ENCODE measurements at regions not wholly inside any gene's neighbourhood (a gene's known extent, or its start where the extent isn't known, plus 50 kb on each side); places are given as distances from the start of the nearest gene placed in this dataset.

GRCh38 chr1:164991763-164992314 lies 364.7 kb downstream of the LMX1A start:
- TF ChIP-seq POLR2AphosphoS5 (IDR thresholded peaks at IDR 0.05; ENCODE audit: borderline replicate concordance, low read depth, low read length) (no peak), FOXP2 (optimal IDR thresholded peaks at IDR 0.05; ENCODE audit: control extremely low read depth, extremely low read length, insufficient read depth) (no peak), EZH2 (IDR thresholded peaks at IDR 0.05) (no peak)
- Histone ChIP-seq H3K4me3 (no peak overlapping the region), H3K27ac (no peak overlapping the region), H3K9me3 (ENCODE audit: low read depth, low read length) (no peaks in the 10 kb centered on the region), H3K9ac (ENCODE audit: insufficient read length) (no peak overlapping the region), H3K36me3 (ENCODE audit: insufficient read depth, low read length) (no peaks in the 10 kb centered on the region)
- no peak for DNase-seq (ENCODE audit: low read depth, low spot score)

- H3K36me3 ChIP-seq (ENCODE audit: insufficient read depth, low read length) = no peaks in the 10 kb centered on the region
- no peak for DNase-seq (ENCODE audit: low read depth, low spot score)
- H3K4me3 ChIP-seq = no peak overlapping the region
- H3K9me3 ChIP-seq (ENCODE audit: low read depth, low read length) = no peaks in the 10 kb centered on the region
- H3K9ac ChIP-seq (ENCODE audit: insufficient read length) = no peak overlapping the region
- TF ChIP-seq POLR2AphosphoS5 (IDR thresholded peaks at IDR 0.05; ENCODE audit: borderline replicate concordance, low read depth, low read length) = no peak
- no peak overlapping the region for H3K27ac ChIP-seq
Measured at GRCh38 chr1:164983023-164983650, 373.4 kb downstream of the LMX1A start.

DNA sequence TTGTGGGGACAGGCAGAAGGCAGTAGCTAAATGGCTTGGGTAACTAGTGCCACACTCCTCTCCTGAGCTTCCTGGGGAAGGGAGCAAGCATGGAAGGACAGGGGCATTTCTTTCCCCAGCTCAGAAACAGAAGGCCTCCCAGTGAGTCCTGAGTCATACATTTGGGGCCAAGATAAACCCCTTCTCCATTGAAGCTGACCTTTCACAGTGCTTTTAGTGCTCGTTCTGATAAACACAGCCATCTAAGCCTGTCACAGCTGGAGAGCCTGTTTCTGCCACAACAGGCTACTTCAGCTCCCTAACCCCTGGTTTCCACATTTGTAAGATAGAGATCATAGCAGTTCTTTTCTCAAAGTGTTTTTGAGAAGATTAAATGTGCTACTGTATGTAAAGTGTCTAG lies 374.0 kb downstream of the LMX1A start:
- no peak for DNase-seq (ENCODE audit: low read depth, low spot score)
- Histone ChIP-seq H3K9ac (ENCODE audit: insufficient read length) (no peak overlapping the region), H3K4me3 (no peak overlapping the region), H3K27ac (no peak overlapping the region), H3K9me3 (ENCODE audit: low read depth, low read length) (no peaks in the 10 kb centered on the region), H3K36me3 (ENCODE audit: insufficient read depth, low read length) (no peaks in the 10 kb centered on the region)
- TF ChIP-seq POLR2AphosphoS5 (IDR thresholded peaks at IDR 0.05; ENCODE audit: borderline replicate concordance, low read depth, low read length) (no peak), FOXP2 (optimal IDR thresholded peaks at IDR 0.05; ENCODE audit: control extremely low read depth, extremely low read length, insufficient read depth) (no peak), EZH2 (IDR thresholded peaks at IDR 0.05) (no peak)

DNA sequence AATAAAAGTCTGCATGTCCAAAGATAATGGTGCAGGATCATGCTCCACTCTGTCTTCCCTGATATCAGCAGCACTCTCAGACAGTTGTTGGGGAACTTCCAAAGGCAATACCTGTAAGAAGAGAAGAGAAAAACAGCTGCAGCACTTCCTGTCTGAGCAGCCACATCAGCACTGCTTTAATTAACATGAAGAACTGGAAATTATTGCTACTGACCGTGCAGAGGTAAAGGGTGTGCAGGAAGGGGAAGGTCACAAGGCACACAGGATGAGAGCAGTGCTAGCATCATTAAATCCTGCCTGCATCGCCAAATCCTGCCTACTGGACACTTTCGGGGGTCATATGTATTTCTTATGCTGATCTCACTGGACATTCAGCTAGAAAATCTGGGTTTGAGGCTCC lies 379.0 kb downstream of the LMX1A start:
- Histone ChIP-seq H3K4me3 (no peak overlapping the region), H3K9ac (ENCODE audit: insufficient read length) (no peak overlapping the region), H3K36me3 (ENCODE audit: insufficient read depth, low read length) (no peaks in the 10 kb centered on the region), H3K9me3 (ENCODE audit: low read depth, low read length) (no peaks in the 10 kb centered on the region), H3K27ac (no peak overlapping the region)
- TF ChIP-seq FOXP2 (optimal IDR thresholded peaks at IDR 0.05; ENCODE audit: control extremely low read depth, extremely low read length, insufficient read depth) (no peak), POLR2AphosphoS5 (IDR thresholded peaks at IDR 0.05; ENCODE audit: borderline replicate concordance, low read depth, low read length) (no peak), EZH2 (IDR thresholded peaks at IDR 0.05) (no peak)
- DNase-seq (ENCODE audit: low read depth, low spot score) = no peak

- Histone ChIP-seq H3K36me3 (ENCODE audit: insufficient read depth, low read length) (no peaks in the 10 kb centered on the region), H3K4me3 (no peak overlapping the region), H3K9me3 (ENCODE audit: low read depth, low read length) (no peaks in the 10 kb centered on the region), H3K9ac (ENCODE audit: insufficient read length) (no peak overlapping the region), H3K27ac (no peak overlapping the region)
- DNase-seq (ENCODE audit: low read depth, low spot score) = no peak
- TF ChIP-seq EZH2 (IDR thresholded peaks at IDR 0.05) (no peak), FOXP2 (optimal IDR thresholded peaks at IDR 0.05; ENCODE audit: control extremely low read depth, extremely low read length, insufficient read depth) (no peak), POLR2AphosphoS5 (IDR thresholded peaks at IDR 0.05; ENCODE audit: borderline replicate concordance, low read depth, low read length) (no peak)
Measured at GRCh38 chr1:164971921-164972415, 384.5 kb downstream of the LMX1A start.

GRCh38 chr1:164971391-164971790 lies 385.1 kb downstream of the LMX1A start:
- H3K36me3 ChIP-seq (ENCODE audit: insufficient read depth, low read length) = no peaks in the 10 kb centered on the region
- no peak overlapping the region for H3K27ac ChIP-seq
- TF ChIP-seq FOXP2 (optimal IDR thresholded peaks at IDR 0.05; ENCODE audit: control extremely low read depth, extremely low read length, insufficient read depth) (no peak), EZH2 (IDR thresholded peaks at IDR 0.05) (no peak), POLR2AphosphoS5 (IDR thresholded peaks at IDR 0.05; ENCODE audit: borderline replicate concordance, low read depth, low read length) (no peak)
- no peak for DNase-seq (ENCODE audit: low read depth, low spot score)
- no peak overlapping the region for H3K9ac ChIP-seq (ENCODE audit: insufficient read length)
- H3K9me3 ChIP-seq (ENCODE audit: low read depth, low read length) = no peaks in the 10 kb centered on the region
- H3K4me3 ChIP-seq = no peak overlapping the region

DNA sequence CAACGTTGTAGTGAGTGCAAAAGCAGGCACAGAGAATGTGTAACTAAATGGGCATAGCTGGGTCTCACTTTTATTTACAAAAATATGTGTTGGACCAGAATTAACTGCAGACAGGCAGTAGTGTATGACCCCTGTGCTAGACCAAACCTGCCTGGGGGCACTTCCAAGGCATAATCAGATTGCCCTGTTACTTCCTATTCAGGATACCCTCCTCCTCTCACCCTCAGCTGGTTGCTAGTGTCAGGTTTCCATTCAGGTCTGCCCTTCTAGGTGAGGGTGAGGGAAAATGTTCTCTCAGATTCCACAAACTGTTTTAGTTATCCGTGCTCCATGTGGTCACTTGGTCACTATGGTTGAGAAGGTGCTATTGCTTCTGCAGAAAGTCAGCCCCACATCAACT lies 387.3 kb downstream of the LMX1A start:
- no peak for DNase-seq (ENCODE audit: low read depth, low spot score)
- TF ChIP-seq FOXP2 (optimal IDR thresholded peaks at IDR 0.05; ENCODE audit: control extremely low read depth, extremely low read length, insufficient read depth) (no peak), POLR2AphosphoS5 (IDR thresholded peaks at IDR 0.05; ENCODE audit: borderline replicate concordance, low read depth, low read length) (no peak), EZH2 (IDR thresholded peaks at IDR 0.05) (no peak)

GRCh38 chr1:164967300-164967699 lies 389.2 kb downstream of the LMX1A start:
- DNase-seq (ENCODE audit: low read depth, low spot score) = no peak
- H3K9ac ChIP-seq (ENCODE audit: insufficient read length) = no peak overlapping the region
- H3K4me3 ChIP-seq = no peak overlapping the region
- no peaks in the 10 kb centered on the region for H3K9me3 ChIP-seq (ENCODE audit: low read depth, low read length)
- H3K27ac ChIP-seq = no peak overlapping the region
- no peak for TF ChIP-seq POLR2AphosphoS5 (IDR thresholded peaks at IDR 0.05; ENCODE audit: borderline replicate concordance, low read depth, low read length)
- no peak for TF ChIP-seq EZH2 (IDR thresholded peaks at IDR 0.05)
- no peak for TF ChIP-seq FOXP2 (optimal IDR thresholded peaks at IDR 0.05; ENCODE audit: control extremely low read depth, extremely low read length, insufficient read depth)
- no peaks in the 10 kb centered on the region for H3K36me3 ChIP-seq (ENCODE audit: insufficient read depth, low read length)

More for the DNA sequence above, 387.3 kb downstream of the LMX1A start:
- Histone ChIP-seq H3K9ac (ENCODE audit: insufficient read length) (no peak overlapping the region), H3K4me3 (no peak overlapping the region), H3K27ac (no peak overlapping the region), H3K36me3 (ENCODE audit: insufficient read depth, low read length) (no peaks in the 10 kb centered on the region), H3K9me3 (ENCODE audit: low read depth, low read length) (no peaks in the 10 kb centered on the region)

DNA sequence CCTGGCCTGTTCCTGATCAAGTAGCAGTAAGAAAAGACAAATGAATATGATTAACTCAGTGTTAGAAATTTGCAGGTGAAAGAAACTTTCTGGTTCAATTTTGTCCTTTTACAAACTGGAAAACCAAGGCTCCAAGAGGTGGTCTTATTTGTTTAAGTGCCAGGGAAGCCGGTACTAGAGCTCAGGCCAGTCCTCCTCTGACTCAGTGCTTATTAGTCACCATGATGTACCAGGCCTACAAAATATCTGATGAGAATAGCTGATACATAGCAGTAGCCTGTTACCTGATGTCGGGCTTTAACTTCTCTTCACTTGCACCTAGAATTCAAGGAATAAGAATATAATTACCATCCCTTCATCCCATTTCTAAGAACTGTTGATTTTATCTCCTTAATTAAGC lies 394.8 kb downstream of the LMX1A start:
- no peaks in the 10 kb centered on the region for H3K9me3 ChIP-seq (ENCODE audit: low read depth, low read length)
- H3K27ac ChIP-seq = no peak overlapping the region
- H3K9ac ChIP-seq (ENCODE audit: insufficient read length) = no peak overlapping the region
- DNase-seq (ENCODE audit: low read depth, low spot score) = no peak
- no peak overlapping the region for H3K4me3 ChIP-seq
- H3K36me3 ChIP-seq (ENCODE audit: insufficient read depth, low read length) = no peaks in the 10 kb centered on the region
- no peak for TF ChIP-seq FOXP2 (optimal IDR thresholded peaks at IDR 0.05; ENCODE audit: control extremely low read depth, extremely low read length, insufficient read depth)
- no peak for TF ChIP-seq EZH2 (IDR thresholded peaks at IDR 0.05)
- TF ChIP-seq POLR2AphosphoS5 (IDR thresholded peaks at IDR 0.05; ENCODE audit: borderline replicate concordance, low read depth, low read length) = no peak
